ENCODE measurements at regions not wholly inside any gene's neighbourhood (a gene's known extent, or its start where the extent isn't known, plus 50 kb on each side); places are given as distances from the start of the nearest gene placed in this dataset.
A peak's percentile ranks its signal among the peaks of the same experiment; 100 is the strongest.

DNA sequence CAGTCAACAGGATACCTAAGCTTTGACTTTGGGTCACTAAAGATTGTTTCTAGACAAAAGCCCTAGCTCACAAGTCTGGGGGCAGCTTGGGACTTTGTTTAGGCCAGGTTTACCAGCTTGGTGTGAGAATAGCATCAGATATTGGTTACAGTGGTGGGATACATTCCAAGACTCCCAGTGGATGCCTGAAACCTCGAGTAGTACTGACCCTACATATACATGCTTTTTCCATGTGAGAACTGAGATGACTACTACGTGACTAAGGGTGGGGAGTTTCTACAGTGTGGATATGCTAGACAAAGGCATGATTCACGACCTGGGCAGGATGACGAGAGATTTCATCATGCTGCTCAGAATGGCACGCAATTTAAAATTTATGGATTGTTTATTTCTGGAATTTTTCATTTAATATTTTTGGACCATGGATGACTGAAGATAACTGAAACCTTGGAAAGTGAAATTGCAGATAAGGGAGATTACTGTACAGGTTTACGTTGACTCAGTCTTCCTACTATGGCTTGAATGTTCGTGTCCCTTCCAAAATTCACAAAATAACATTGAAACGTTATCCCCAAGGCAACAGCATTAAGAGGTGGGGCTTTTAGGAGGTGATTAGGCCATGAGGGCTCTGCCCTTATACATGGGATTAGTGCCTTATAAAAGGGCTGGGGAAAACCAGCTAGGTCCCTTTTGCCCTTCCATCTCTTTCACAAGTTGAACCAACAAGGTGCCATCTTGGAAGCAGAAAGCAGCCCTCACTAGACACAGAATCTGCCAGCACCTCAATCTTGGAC, 50.2 kb upstream of the CTAGE1 start:
- no peaks in the 10 kb centered on the region for H3K9me3 ChIP-seq (replicated peaks in 1 of 2; ENCODE audit: control insufficient read depth in 2 of 2, insufficient read depth in 1 of 2, low read depth in 1 of 2, low read length in 2 of 2)
- no peak overlapping the region for H4K91ac ChIP-seq (ENCODE audit: low read depth, low read length, poor library complexity)
- H3K4me2 ChIP-seq (ENCODE audit: insufficient read depth, low read length, poor library complexity, severe bottlenecking): no peak overlapping the region
- H3K27me3 ChIP-seq (ENCODE audit: control insufficient read depth in 3 of 3, insufficient read depth in 3 of 3, low read depth in 1 of 3, low read length in 3 of 3): peaks cover 0 to 13% (median 0%) of the 10 kb centered on the region in 3 experiments
- WGBS, 2 donors (ENCODE audit: extremely low coverage in 2 of 2, insufficient read length in 2 of 2, insufficient replicate concordance in 1 of 2): no CpG with 5 or more reads among the region's 8 CpGs
- H2BK15ac ChIP-seq (ENCODE audit: low read length): no peak overlapping the region
- no peak overlapping the region for H2AFZ ChIP-seq (ENCODE audit: low read length)
- H3K9ac ChIP-seq (ENCODE audit: low read depth, low read length, poor library complexity): peak overlapping the region; percentile 36
- H2BK120ac ChIP-seq (ENCODE audit: low read depth, low read length): no peak overlapping the region
- H2AK5ac ChIP-seq (ENCODE audit: low read depth, low read length): no peak overlapping the region
- H2BK12ac ChIP-seq (ENCODE audit: low read length): no peak overlapping the region
- H3K4ac ChIP-seq (ENCODE audit: low read length): no peak overlapping the region
- H4K8ac ChIP-seq (ENCODE audit: low read depth, low read length): no peak overlapping the region
- no peak for DNase-seq (ENCODE audit: low spot score)
- H3K27ac ChIP-seq (replicated peaks; ENCODE audit: low read length): no peak overlapping the region
- H3K14ac ChIP-seq (ENCODE audit: low read length): no peak overlapping the region
- H2BK5ac ChIP-seq (ENCODE audit: low read length): no peak overlapping the region
- no peak overlapping the region for H3K4me3 ChIP-seq (ENCODE audit: low read length in 2 of 2)
- peaks cover 0 to 2% of the 10 kb centered on the region in 2 donors for H3K36me3 ChIP-seq (replicated peaks in 1 of 2; ENCODE audit: control insufficient read depth in 2 of 2, insufficient read depth in 2 of 2, low read length in 2 of 2)
- H3K79me1 ChIP-seq (ENCODE audit: low read depth, low read length): no peaks in the 10 kb centered on the region
- H3K4me1 ChIP-seq (ENCODE audit: control insufficient read depth in 2 of 2, insufficient read depth in 1 of 2, low read depth in 1 of 2, low read length in 2 of 2): peaks cover 0 to 12% of the 10 kb centered on the region in 2 donors
- no peak overlapping the region for H3K23ac ChIP-seq (ENCODE audit: low read depth, low read length, poor library complexity)
- H3K18ac ChIP-seq (ENCODE audit: low read length): no peak overlapping the region

DNA sequence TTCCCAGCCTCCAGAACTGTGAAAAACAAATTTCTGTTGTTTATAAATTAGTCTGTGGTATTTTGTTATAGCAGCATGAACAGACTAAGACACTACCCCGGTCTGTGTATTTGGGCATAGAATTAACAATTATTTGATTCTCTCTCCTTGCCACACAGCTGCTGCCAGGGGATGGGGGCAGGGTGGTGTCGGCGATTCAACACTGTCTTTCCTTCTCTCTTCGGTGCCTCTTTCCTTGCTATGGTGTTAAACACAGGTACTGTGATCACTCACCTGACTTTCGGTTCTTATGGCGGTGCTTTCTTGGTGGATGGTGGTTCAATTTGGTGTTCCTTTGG, 50.8 kb upstream of the CTAGE1 start:
- H3K9me3 ChIP-seq (replicated peaks in 1 of 2; ENCODE audit: control insufficient read depth in 2 of 2, insufficient read depth in 1 of 2, low read depth in 1 of 2, low read length in 2 of 2): no peaks in the 10 kb centered on the region
- no peak overlapping the region for H3K4ac ChIP-seq (ENCODE audit: low read length)
- H2BK5ac ChIP-seq (ENCODE audit: low read length): no peak overlapping the region
- peaks cover 0 to 13% (median 0%) of the 10 kb centered on the region in 3 experiments for H3K27me3 ChIP-seq (ENCODE audit: control insufficient read depth in 3 of 3, insufficient read depth in 3 of 3, low read depth in 1 of 3, low read length in 3 of 3)
- no peak overlapping the region for H3K4me3 ChIP-seq (ENCODE audit: low read length in 2 of 2)
- no peak overlapping the region for H3K27ac ChIP-seq (replicated peaks; ENCODE audit: low read length)
- H2BK12ac ChIP-seq (ENCODE audit: low read length): no peak overlapping the region
- no peak overlapping the region for H3K18ac ChIP-seq (ENCODE audit: low read length)
- H2BK120ac ChIP-seq (ENCODE audit: low read depth, low read length): no peak overlapping the region
- H3K4me1 ChIP-seq (ENCODE audit: control insufficient read depth in 2 of 2, insufficient read depth in 1 of 2, low read depth in 1 of 2, low read length in 2 of 2): peaks cover 0 to 11% of the 10 kb centered on the region in 2 donors
- no peak overlapping the region for H3K4me2 ChIP-seq (ENCODE audit: insufficient read depth, low read length, poor library complexity, severe bottlenecking)
- no peak overlapping the region for H3K23ac ChIP-seq (ENCODE audit: low read depth, low read length, poor library complexity)
- no peak overlapping the region for H4K8ac ChIP-seq (ENCODE audit: low read depth, low read length)
- no peak overlapping the region for H2AK5ac ChIP-seq (ENCODE audit: low read depth, low read length)
- no peak for DNase-seq (ENCODE audit: low spot score)
- H3K79me1 ChIP-seq (ENCODE audit: low read depth, low read length): no peaks in the 10 kb centered on the region
- no peak overlapping the region for H3K9ac ChIP-seq (ENCODE audit: low read depth, low read length, poor library complexity)
- H4K91ac ChIP-seq (ENCODE audit: low read depth, low read length, poor library complexity): no peak overlapping the region
- no peak overlapping the region for H2BK15ac ChIP-seq (ENCODE audit: low read length)
- H3K14ac ChIP-seq (ENCODE audit: low read length): no peak overlapping the region
- no peak overlapping the region for H2AFZ ChIP-seq (ENCODE audit: low read length)
- no CpG with 5 or more reads among the region's 6 CpGs for WGBS, 2 donors (ENCODE audit: extremely low coverage in 2 of 2, insufficient read length in 2 of 2, insufficient replicate concordance in 1 of 2)
- no peaks in the 10 kb centered on the region for H3K36me3 ChIP-seq (replicated peaks in 1 of 2; ENCODE audit: control insufficient read depth in 2 of 2, insufficient read depth in 2 of 2, low read length in 2 of 2)

GRCh38 chr18:22469061-22469734, 51.5 kb upstream of the CTAGE1 start:
- no peak overlapping the region for H2AK5ac ChIP-seq (ENCODE audit: low read depth, low read length)
- no peak overlapping the region for H3K4me3 ChIP-seq (ENCODE audit: low read length in 2 of 2)
- no peak overlapping the region for H3K23ac ChIP-seq (ENCODE audit: low read depth, low read length, poor library complexity)
- H3K79me1 ChIP-seq (ENCODE audit: low read depth, low read length): no peaks in the 10 kb centered on the region
- WGBS, 2 donors (ENCODE audit: extremely low coverage in 2 of 2, insufficient read length in 2 of 2, insufficient replicate concordance in 1 of 2): no CpG with 5 or more reads among the region's 6 CpGs
- no peak overlapping the region for H2BK120ac ChIP-seq (ENCODE audit: low read depth, low read length)
- no peak overlapping the region for H3K4ac ChIP-seq (ENCODE audit: low read length)
- no peak overlapping the region for H3K14ac ChIP-seq (ENCODE audit: low read length)
- no peak overlapping the region for H3K27ac ChIP-seq (replicated peaks; ENCODE audit: low read length)
- H3K36me3 ChIP-seq (replicated peaks in 1 of 2; ENCODE audit: control insufficient read depth in 2 of 2, insufficient read depth in 2 of 2, low read length in 2 of 2): no peaks in the 10 kb centered on the region
- H3K4me1 ChIP-seq (ENCODE audit: control insufficient read depth in 2 of 2, insufficient read depth in 1 of 2, low read depth in 1 of 2, low read length in 2 of 2): peaks cover 0 to 11% of the 10 kb centered on the region in 2 donors
- no peak overlapping the region for H2BK12ac ChIP-seq (ENCODE audit: low read length)
- H3K9ac ChIP-seq (ENCODE audit: low read depth, low read length, poor library complexity): no peak overlapping the region
- H3K27me3 ChIP-seq (ENCODE audit: control insufficient read depth in 3 of 3, insufficient read depth in 3 of 3, low read depth in 1 of 3, low read length in 3 of 3): peaks cover 0 to 13% (median 0%) of the 10 kb centered on the region in 3 experiments
- H2BK5ac ChIP-seq (ENCODE audit: low read length): no peak overlapping the region
- no peak overlapping the region for H3K18ac ChIP-seq (ENCODE audit: low read length)
- no peak overlapping the region for H4K91ac ChIP-seq (ENCODE audit: low read depth, low read length, poor library complexity)
- H3K4me2 ChIP-seq (ENCODE audit: insufficient read depth, low read length, poor library complexity, severe bottlenecking): no peak overlapping the region
- H3K9me3 ChIP-seq (replicated peaks in 1 of 2; ENCODE audit: control insufficient read depth in 2 of 2, insufficient read depth in 1 of 2, low read depth in 1 of 2, low read length in 2 of 2): no peaks in the 10 kb centered on the region
- DNase-seq (ENCODE audit: low spot score): no peak
- no peak overlapping the region for H4K8ac ChIP-seq (ENCODE audit: low read depth, low read length)
- no peak overlapping the region for H2AFZ ChIP-seq (ENCODE audit: low read length)
- H2BK15ac ChIP-seq (ENCODE audit: low read length): no peak overlapping the region

GRCh38 chr18:22469926-22470247, 52.2 kb upstream of the CTAGE1 start:
- no peak overlapping the region for H3K14ac ChIP-seq (ENCODE audit: low read length)
- H3K4me1 ChIP-seq (ENCODE audit: control insufficient read depth in 2 of 2, insufficient read depth in 1 of 2, low read depth in 1 of 2, low read length in 2 of 2): peaks cover 0 to 11% of the 10 kb centered on the region in 2 donors
- no peak overlapping the region for H3K18ac ChIP-seq (ENCODE audit: low read length)
- no peak overlapping the region for H3K9ac ChIP-seq (ENCODE audit: low read depth, low read length, poor library complexity)
- H2AFZ ChIP-seq (ENCODE audit: low read length): no peak overlapping the region
- H2BK15ac ChIP-seq (ENCODE audit: low read length): no peak overlapping the region
- no peak overlapping the region for H3K4me3 ChIP-seq (ENCODE audit: low read length in 2 of 2)
- H2BK120ac ChIP-seq (ENCODE audit: low read depth, low read length): no peak overlapping the region
- H3K23ac ChIP-seq (ENCODE audit: low read depth, low read length, poor library complexity): no peak overlapping the region
- no peak overlapping the region for H3K27ac ChIP-seq (replicated peaks; ENCODE audit: low read length)
- no peak overlapping the region for H3K4me2 ChIP-seq (ENCODE audit: insufficient read depth, low read length, poor library complexity, severe bottlenecking)
- no peak overlapping the region for H3K4ac ChIP-seq (ENCODE audit: low read length)
- peaks cover 0 to 13% (median 0%) of the 10 kb centered on the region in 3 experiments for H3K27me3 ChIP-seq (ENCODE audit: control insufficient read depth in 3 of 3, insufficient read depth in 3 of 3, low read depth in 1 of 3, low read length in 3 of 3)
- no peak overlapping the region for H4K91ac ChIP-seq (ENCODE audit: low read depth, low read length, poor library complexity)
- no peak overlapping the region for H2BK5ac ChIP-seq (ENCODE audit: low read length)
- H2BK12ac ChIP-seq (ENCODE audit: low read length): no peak overlapping the region
- no CpG with 5 or more reads among the region's 4 CpGs for WGBS, 2 donors (ENCODE audit: extremely low coverage in 2 of 2, insufficient read length in 2 of 2, insufficient replicate concordance in 1 of 2)
- H3K9me3 ChIP-seq (replicated peaks in 1 of 2; ENCODE audit: control insufficient read depth in 2 of 2, insufficient read depth in 1 of 2, low read depth in 1 of 2, low read length in 2 of 2): no peaks in the 10 kb centered on the region
- no peak overlapping the region for H4K8ac ChIP-seq (ENCODE audit: low read depth, low read length)
- no peaks in the 10 kb centered on the region for H3K36me3 ChIP-seq (replicated peaks in 1 of 2; ENCODE audit: control insufficient read depth in 2 of 2, insufficient read depth in 2 of 2, low read length in 2 of 2)
- no peak overlapping the region for H2AK5ac ChIP-seq (ENCODE audit: low read depth, low read length)
- H3K79me1 ChIP-seq (ENCODE audit: low read depth, low read length): no peaks in the 10 kb centered on the region
- DNase-seq (ENCODE audit: low spot score): no peak

Data from neuronal stem cell (in vitro differentiated cells).